Liver (tissue), 3 donors: ENCODE measurements at regions not wholly inside any gene's neighbourhood (a gene's known extent, or its start where the extent isn't known, plus 50 kb on each side); places are given as distances from the start of the nearest gene placed in this dataset.

Experiments
- EGR1 ChIP-seq, 2 donors: IDR thresholded peaks; 2 replicates each; pipeline ENCODE4 v1.6.1; 2016 to 2018; ENCODE audit warnings: antibody characterized with exemption in 2 of 2, low read depth in 2 of 2
- HNF4A ChIP-seq, 2 donors: conservative IDR thresholded peaks; 2 replicates each; pipeline ENCODE4 v1.6.1; 2016; ENCODE audit warnings: antibody characterized with exemption in 2 of 2, mild to moderate bottlenecking in 2 of 2
- NR2F2 ChIP-seq: IDR thresholded peaks from 2 replicates; pipeline ENCODE4 v1.6.1; 2016; ENCODE audit warnings: antibody characterized with exemption
- RAD21 ChIP-seq, 2 donors: IDR thresholded peaks; 2 replicates each; pipeline ENCODE4 v1.6.1; 2016; ENCODE audit warnings: antibody characterized with exemption in 2 of 2, mild to moderate bottlenecking in 2 of 2
- YY1 ChIP-seq: IDR thresholded peaks from 2 replicates; pipeline ENCODE4 v1.6.1; 2016; ENCODE audit warnings: antibody characterized with exemption, mild to moderate bottlenecking
- TF ChIP-seq, protein P1 (sequence below): fragments of 150-350 bp; IDR thresholded peaks from 2 replicates; pipeline ENCODE4 v1.5.1; 2017; ENCODE audit warnings: improper control_type of control experiment, low read depth, low read length; ENCODE audit not compliant: missing input control
- TF ChIP-seq, protein P2 (sequence below): IDR thresholded peaks from 2 replicates; pipeline ENCODE4 v1.6.1; 2016; ENCODE audit warnings: antibody characterized with exemption
- donor health status: healthy.
- donor health status: healthy.

DNA sequence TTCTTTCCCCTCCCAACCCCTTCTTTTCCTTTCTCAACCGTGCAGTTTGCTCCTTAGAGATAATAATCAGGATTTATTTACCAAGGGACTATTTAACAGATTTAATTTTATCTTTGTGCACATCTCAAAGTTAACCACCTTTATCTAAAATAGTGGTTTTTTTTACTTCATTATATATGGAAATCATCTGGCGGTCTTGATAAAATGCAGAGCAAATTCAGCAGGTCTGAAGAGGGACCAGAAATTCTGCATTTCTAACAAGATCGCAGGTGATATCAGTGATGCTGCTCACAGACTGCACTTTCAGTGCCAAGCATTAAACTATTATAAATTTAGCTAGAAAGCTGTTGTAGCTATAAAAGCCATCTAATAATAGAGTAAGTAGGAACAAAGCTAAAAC, 83.4 kb upstream of the NEGR1 start:
- TF ChIP-seq RAD21 (IDR thresholded peaks at IDR 0.05) = no peak
- TF ChIP-seq NR2F2 = no peak
- TF ChIP-seq, protein P1, sequence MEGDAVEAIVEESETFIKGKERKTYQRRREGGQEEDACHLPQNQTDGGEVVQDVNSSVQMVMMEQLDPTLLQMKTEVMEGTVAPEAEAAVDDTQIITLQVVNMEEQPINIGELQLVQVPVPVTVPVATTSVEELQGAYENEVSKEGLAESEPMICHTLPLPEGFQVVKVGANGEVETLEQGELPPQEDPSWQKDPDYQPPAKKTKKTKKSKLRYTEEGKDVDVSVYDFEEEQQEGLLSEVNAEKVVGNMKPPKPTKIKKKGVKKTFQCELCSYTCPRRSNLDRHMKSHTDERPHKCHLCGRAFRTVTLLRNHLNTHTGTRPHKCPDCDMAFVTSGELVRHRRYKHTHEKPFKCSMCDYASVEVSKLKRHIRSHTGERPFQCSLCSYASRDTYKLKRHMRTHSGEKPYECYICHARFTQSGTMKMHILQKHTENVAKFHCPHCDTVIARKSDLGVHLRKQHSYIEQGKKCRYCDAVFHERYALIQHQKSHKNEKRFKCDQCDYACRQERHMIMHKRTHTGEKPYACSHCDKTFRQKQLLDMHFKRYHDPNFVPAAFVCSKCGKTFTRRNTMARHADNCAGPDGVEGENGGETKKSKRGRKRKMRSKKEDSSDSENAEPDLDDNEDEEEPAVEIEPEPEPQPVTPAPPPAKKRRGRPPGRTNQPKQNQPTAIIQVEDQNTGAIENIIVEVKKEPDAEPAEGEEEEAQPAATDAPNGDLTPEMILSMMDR = no peak
- TF ChIP-seq, protein P2, sequence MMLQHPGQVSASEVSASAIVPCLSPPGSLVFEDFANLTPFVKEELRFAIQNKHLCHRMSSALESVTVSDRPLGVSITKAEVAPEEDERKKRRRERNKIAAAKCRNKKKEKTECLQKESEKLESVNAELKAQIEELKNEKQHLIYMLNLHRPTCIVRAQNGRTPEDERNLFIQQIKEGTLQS = no peak
- no peak for TF ChIP-seq HNF4A (conservative IDR thresholded peaks at IDR 0.05)
- TF ChIP-seq YY1 = no peak
- TF ChIP-seq EGR1 (IDR thresholded peaks at IDR 0.05; ENCODE audit: low read depth in 2 of 2) = no peak
